ENCODE measurements at regions not wholly inside any gene's neighbourhood (a gene's known extent, or its start where the extent isn't known, plus 50 kb on each side); places are given as distances from the start of the nearest gene placed in this dataset.
A peak's percentile ranks its signal among the peaks of the same experiment; 100 is the strongest.
"Not testable (repeated sequence)": the region's sequence is repeated elsewhere in the genome, so short reads cannot be mapped to it uniquely, and the experiment has no call there.

- Mint-ChIP-seq H3K9me3 (no peaks in the 10 kb centered on the region), H3K27ac (no peak overlapping the region), H3K4me1 (no peaks in the 10 kb centered on the region), H3K36me3 (ENCODE audit: low read depth) (no peaks in the 10 kb centered on the region), H3K27me3 (no peaks in the 10 kb centered on the region), H3K4me3 (no peak overlapping the region)
- ATAC-seq (no peak), DNase-seq (no peak)
Observed at GRCh38 chr7:87007038-87007437, 52.4 kb downstream of the ELAPOR2 start.

DNA sequence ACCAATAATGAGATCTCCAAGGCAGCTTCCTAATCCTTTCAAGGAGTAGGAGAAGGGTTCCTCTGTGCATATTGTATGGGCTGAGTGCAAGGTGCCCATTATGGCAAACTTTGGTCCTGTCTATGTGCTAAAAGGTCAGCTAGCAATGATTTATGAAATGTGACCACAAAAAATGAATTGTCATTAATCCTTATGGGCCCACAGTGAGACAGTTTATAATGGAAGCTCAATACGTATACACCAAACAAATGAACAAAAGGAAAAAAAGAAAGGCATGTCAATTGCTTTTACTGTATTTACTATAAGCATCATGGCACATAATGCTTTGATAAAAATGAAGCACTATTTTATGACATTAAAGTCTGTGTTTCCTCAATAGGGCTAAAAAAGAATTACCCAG is 54.5 kb downstream of the ELAPOR2 start:
- no peak overlapping the region for H3K4me3 Mint-ChIP-seq
- no peaks in the 10 kb centered on the region for H3K27me3 Mint-ChIP-seq
- DNase-seq (no peak), ATAC-seq (no peak)
- H3K36me3 Mint-ChIP-seq (ENCODE audit: low read depth), result no peaks in the 10 kb centered on the region
- peaks cover 8% of the 10 kb centered on the region for H3K4me1 Mint-ChIP-seq
- H3K9me3 Mint-ChIP-seq, result no peaks in the 10 kb centered on the region
- no peak overlapping the region for H3K27ac Mint-ChIP-seq

DNA sequence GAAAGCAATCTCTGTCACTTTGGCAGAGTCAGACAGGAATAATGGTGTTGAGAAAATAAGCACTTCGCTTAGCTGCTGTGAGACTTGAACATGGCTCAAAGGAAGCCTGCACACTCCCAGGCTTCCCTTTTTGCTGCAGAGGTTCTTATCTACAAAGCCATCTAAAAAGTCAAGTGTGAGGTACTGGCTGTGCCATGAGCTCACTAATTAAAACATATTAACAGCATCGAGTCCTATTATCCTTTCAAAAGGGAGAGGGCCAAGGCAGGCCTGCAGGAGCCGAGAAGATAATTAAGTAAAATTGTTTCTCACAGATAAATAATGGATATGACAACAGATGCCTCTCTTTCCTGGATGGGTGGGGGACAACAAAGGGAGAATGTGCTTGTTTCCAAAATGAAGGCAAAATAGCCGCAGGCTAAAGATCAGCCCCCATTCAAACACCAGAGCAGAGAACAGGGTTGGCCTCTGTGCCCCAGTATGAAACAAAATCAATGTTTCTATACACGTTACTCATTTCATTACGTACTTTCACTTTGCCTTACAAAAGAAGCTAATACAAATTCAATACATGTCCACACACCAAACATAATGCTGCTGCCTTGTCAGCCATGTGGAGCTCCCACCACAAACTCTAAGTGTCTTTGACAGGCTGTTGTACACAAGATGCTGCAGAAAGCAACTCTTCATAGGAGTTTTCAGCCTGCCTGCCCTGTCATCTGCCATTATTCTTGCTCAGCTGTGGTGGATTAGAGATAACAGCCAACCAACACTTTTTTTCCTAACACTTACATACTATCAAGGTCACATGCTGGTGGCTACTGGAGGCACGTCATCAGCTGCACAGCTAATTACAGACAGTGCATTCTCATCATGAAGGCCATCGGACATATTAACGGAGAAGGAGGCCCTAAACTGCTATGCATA is 55.3 kb downstream of the ELAPOR2 start:
- ATAC-seq (peak; percentile 49), DNase-seq (no peak)
- H3K36me3 Mint-ChIP-seq (ENCODE audit: low read depth), result no peaks in the 10 kb centered on the region
- H3K4me1 Mint-ChIP-seq, result peaks cover 8% of the 10 kb centered on the region
- no peak overlapping the region for H3K4me3 Mint-ChIP-seq
- no peaks in the 10 kb centered on the region for H3K27me3 Mint-ChIP-seq
- H3K27ac Mint-ChIP-seq, result no peak overlapping the region
- no peaks in the 10 kb centered on the region for H3K9me3 Mint-ChIP-seq

GRCh38 chr7:87001214-87001613 is 58.2 kb downstream of the ELAPOR2 start:
- ATAC-seq (no peak), DNase-seq (no peak)
- no peaks in the 10 kb centered on the region for H3K36me3 Mint-ChIP-seq (ENCODE audit: low read depth)
- H3K4me1 Mint-ChIP-seq, result peaks cover 8% of the 10 kb centered on the region
- H3K4me3 Mint-ChIP-seq, result no peak overlapping the region
- no peaks in the 10 kb centered on the region for H3K27me3 Mint-ChIP-seq
- H3K9me3 Mint-ChIP-seq, result no peaks in the 10 kb centered on the region
- H3K27ac Mint-ChIP-seq, result no peak overlapping the region

DNA sequence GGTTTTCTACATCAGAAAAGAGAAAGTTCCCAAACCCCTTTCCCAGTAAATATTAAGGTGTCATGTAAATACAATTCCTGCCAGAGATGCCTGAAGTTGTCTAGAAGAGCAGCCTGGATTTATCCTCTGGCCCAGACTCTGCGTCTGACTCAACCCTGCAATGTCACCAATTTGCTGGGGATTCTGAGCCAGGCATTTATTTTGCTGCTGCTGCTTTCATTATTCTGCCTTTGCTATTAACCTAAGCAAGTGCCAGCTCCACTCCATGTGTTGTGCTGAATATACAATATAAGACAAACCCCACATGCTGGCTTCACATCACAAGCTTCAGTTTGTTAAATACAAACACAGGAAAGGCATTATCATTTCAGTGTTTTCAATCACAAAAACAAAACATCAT is 59.1 kb downstream of the ELAPOR2 start:
- Mint-ChIP-seq H3K36me3 (ENCODE audit: low read depth) (no peaks in the 10 kb centered on the region), H3K9me3 (no peaks in the 10 kb centered on the region), H3K4me1 (peaks cover 8% of the 10 kb centered on the region), H3K4me3 (no peak overlapping the region), H3K27ac (no peak overlapping the region), H3K27me3 (no peaks in the 10 kb centered on the region)
- ATAC-seq (no peak), DNase-seq (no peak)

- no peak for ATAC-seq
- Mint-ChIP-seq H3K27ac (no peak overlapping the region), H3K27me3 (no peaks in the 10 kb centered on the region), H3K4me1 (peaks cover 8% of the 10 kb centered on the region), H3K36me3 (ENCODE audit: low read depth) (no peaks in the 10 kb centered on the region), H3K9me3 (no peaks in the 10 kb centered on the region), H3K4me3 (no peak overlapping the region)
- no peak for DNase-seq
Observed at GRCh38 chr7:86999750-87000149, 59.7 kb downstream of the ELAPOR2 start.

- H3K27me3 Mint-ChIP-seq, result no peaks in the 10 kb centered on the region
- H3K9me3 Mint-ChIP-seq, result no peaks in the 10 kb centered on the region
- no peak overlapping the region for H3K27ac Mint-ChIP-seq
- H3K4me1 Mint-ChIP-seq, result peaks cover 3% of the 10 kb centered on the region
- H3K4me3 Mint-ChIP-seq, result no peak overlapping the region
- DNase-seq, result no peak
- ATAC-seq, result no peak
- no peaks in the 10 kb centered on the region for H3K36me3 Mint-ChIP-seq (ENCODE audit: low read depth)
Observed at GRCh38 chr7:86995814-86996213, 63.6 kb downstream of the ELAPOR2 start.

- Mint-ChIP-seq H3K4me3 (no peak overlapping the region), H3K27ac (no peak overlapping the region), H3K27me3 (no peaks in the 10 kb centered on the region), H3K9me3 (no peaks in the 10 kb centered on the region), H3K4me1 (peaks cover 2% of the 10 kb centered on the region), H3K36me3 (ENCODE audit: low read depth) (no peaks in the 10 kb centered on the region)
- no peak for DNase-seq
- ATAC-seq, result no peak
Observed at GRCh38 chr7:86995052-86995725, 64.3 kb downstream of the ELAPOR2 start.

GRCh38 chr7:86991771-86992191 is 67.7 kb downstream of the ELAPOR2 start:
- ATAC-seq (no peak), DNase-seq (no peak)
- Mint-ChIP-seq H3K4me3 (no peak overlapping the region), H3K4me1 (peaks cover 2% of the 10 kb centered on the region), H3K9me3 (no peaks in the 10 kb centered on the region), H3K27ac (no peak overlapping the region), H3K36me3 (ENCODE audit: low read depth) (peaks cover 2% of the 10 kb centered on the region), H3K27me3 (no peaks in the 10 kb centered on the region)

- ATAC-seq, result no peak
- H3K4me3 Mint-ChIP-seq, result no peak overlapping the region
- H3K9me3 Mint-ChIP-seq, result no peaks in the 10 kb centered on the region
- peaks cover 4% of the 10 kb centered on the region for H3K36me3 Mint-ChIP-seq (ENCODE audit: low read depth)
- peaks cover 2% of the 10 kb centered on the region for H3K4me1 Mint-ChIP-seq
- DNase-seq, result no peak
- H3K27me3 Mint-ChIP-seq, result no peaks in the 10 kb centered on the region
- H3K27ac Mint-ChIP-seq, result no peak overlapping the region
Observed at GRCh38 chr7:86991093-86991769, 68.2 kb downstream of the ELAPOR2 start.

DNA sequence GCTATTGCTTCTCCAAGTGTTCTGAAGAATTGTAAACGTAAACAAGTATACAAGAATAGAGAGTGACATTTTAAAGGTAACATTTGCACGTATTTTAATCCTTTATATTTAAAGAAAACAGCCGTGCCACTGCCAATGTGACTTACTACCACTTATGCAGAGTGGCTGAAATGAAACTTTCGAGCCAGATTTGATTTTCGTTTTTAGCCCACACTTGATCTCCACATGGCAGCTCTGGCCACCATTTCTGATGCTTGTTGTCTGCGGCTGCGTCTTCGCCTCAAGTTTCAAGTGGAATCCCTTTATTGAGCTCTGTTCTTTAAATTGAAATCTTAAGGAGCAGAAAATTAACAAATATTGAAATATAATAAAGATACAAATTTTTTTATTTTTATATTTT is 70.0 kb downstream of the ELAPOR2 start:
- peaks cover 2% of the 10 kb centered on the region for H3K4me1 Mint-ChIP-seq
- peaks cover 11% of the 10 kb centered on the region for H3K36me3 Mint-ChIP-seq (ENCODE audit: low read depth)
- no peak overlapping the region for H3K27ac Mint-ChIP-seq
- no peaks in the 10 kb centered on the region for H3K9me3 Mint-ChIP-seq
- H3K27me3 Mint-ChIP-seq, result no peaks in the 10 kb centered on the region
- DNase-seq (no peak), ATAC-seq (no peak)
- no peak overlapping the region for H3K4me3 Mint-ChIP-seq

DNA sequence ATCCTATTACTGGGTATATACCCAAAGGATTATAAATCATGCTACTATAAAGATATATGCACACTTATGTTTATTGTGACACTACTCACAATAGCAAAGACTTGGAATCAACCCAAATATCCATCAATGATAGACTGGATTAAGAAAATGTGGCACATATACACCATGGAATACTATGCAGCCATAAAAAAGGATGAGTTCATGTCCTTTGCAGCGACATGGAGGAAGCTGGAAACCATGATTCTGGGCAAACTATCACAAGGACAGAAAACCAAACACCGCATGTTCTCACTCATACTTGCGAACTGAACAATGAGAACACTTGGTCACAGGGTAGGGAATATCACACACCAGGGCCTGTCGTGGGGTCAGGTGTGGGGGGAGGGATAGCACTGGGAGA is 71.6 kb downstream of the ELAPOR2 start:
- peaks cover 11% of the 10 kb centered on the region for H3K36me3 Mint-ChIP-seq (ENCODE audit: low read depth)
- H3K9me3 Mint-ChIP-seq, H3K4me1 Mint-ChIP-seq, DNase-seq, H3K27ac Mint-ChIP-seq, H3K27me3 Mint-ChIP-seq, H3K4me3 Mint-ChIP-seq, ATAC-seq: not testable (repeated sequence)

- H3K27me3 Mint-ChIP-seq, H3K4me3 Mint-ChIP-seq, H3K9me3 Mint-ChIP-seq, H3K4me1 Mint-ChIP-seq, DNase-seq, H3K27ac Mint-ChIP-seq, ATAC-seq: not testable (repeated sequence)
- H3K36me3 Mint-ChIP-seq (ENCODE audit: low read depth), result peaks cover 11% of the 10 kb centered on the region
Observed at GRCh38 chr7:86987358-86987757, 72.1 kb downstream of the ELAPOR2 start.

GRCh38 chr7:86985342-86985741 is 74.1 kb downstream of the ELAPOR2 start:
- H3K4me3 Mint-ChIP-seq, H3K27me3 Mint-ChIP-seq, H3K27ac Mint-ChIP-seq, ATAC-seq, H3K4me1 Mint-ChIP-seq, DNase-seq, H3K9me3 Mint-ChIP-seq: not testable (repeated sequence)
- H3K36me3 Mint-ChIP-seq (ENCODE audit: low read depth), result peaks cover 11% of the 10 kb centered on the region

- not testable (repeated sequence) for H3K4me3 Mint-ChIP-seq, H3K27ac Mint-ChIP-seq, ATAC-seq
Observed at GRCh38 chr7:86983654-86984053, 75.8 kb downstream of the ELAPOR2 start.

More at GRCh38 chr7:86983654-86984053, 75.8 kb downstream of the ELAPOR2 start:
- H3K27me3 Mint-ChIP-seq, DNase-seq, H3K9me3 Mint-ChIP-seq: not testable (repeated sequence)
- Mint-ChIP-seq H3K36me3 (ENCODE audit: low read depth) (peaks cover 11% of the 10 kb centered on the region), H3K4me1 (peaks cover 21% of the 10 kb centered on the region)

All from activated naive CD8-positive, alpha-beta T cell treated with anti-CD3 and anti-CD28 coated beads, Interleukin-2, amount 50 U/mL, for 24 hours (primary cell).